ELR (cell line): ENCODE measurements at regions not wholly inside any gene's neighbourhood (a gene's known extent, or its start where the extent isn't known, plus 50 kb on each side); places are given as distances from the start of the nearest gene placed in this dataset.

Experiments
- DNase-seq: peaks from one replicate; pipeline ENCODE4 v3.0.0-alpha.2; 2015; ENCODE audit warnings: low read depth

DNA sequence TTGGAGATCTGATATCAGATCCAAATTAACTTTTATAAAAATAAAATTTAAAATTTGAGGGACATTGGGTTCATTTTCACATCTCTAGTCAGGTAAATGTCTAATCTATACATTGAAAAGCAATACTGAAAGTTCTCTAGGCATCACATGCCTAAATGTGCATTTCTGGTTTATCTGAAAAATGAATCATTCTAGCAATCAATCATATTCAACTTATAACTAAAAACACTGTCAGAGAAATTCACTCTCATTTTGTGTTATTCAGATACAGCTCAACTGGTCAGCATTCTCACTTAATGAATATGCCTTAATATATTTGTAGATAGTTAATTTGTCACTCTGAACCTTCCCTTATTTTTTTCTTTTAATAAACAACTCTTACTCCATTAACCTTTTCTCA, 243.2 kb downstream of the CASP12 start:
- no peak for DNase-seq

DNA sequence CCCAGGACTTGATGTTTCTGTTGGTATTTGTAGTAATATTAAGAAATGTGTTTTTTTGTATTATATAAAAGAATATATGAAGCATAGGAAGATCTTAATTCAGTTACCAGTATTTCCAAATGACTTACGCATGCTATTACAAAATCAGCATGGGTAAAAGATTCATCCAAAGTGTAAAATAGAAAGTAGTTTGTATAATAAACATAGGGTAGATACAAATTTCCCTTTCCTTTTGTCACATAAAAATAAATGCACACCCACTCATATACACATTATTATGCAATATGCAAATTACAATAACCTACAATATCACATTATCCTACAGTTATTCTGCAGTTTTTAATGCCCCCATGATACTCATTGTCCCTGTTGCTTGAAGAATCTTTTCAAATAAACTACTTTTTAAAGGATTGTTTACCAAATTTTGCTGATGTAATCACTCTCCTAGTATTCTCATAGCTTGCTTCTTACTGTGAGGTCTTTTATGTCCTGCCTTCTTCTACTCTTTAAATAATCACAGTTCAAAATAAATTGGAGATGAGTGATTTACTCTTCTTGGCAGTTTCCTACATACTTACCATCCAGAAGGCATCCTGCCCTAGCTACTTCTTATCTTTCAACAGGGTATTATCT, 244.0 kb downstream of the CASP12 start:
- no peak for DNase-seq

DNA sequence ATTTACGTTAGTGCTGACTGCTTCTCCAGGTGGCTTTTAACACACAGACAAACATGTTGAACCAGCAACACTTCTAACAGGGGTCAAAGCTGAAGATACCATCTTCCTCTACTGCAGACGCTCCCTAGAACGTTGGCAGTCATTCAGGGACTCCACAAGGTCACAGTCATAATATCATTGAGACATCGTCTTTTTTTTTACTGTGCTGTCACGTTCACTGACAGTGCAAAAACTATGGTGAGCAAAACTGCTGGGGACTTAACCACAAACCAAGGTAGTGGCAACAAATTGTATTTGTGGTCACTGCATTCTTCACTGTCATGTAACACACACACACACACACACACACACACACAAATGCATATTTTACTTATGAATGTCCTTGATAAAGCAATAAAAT, 244.9 kb downstream of the CASP12 start:
- DNase-seq: peak; percentile 27

- DNase-seq: no peak
These were observed 245.3 kb downstream of the CASP12 start for GRCh38 chr11:104652996-104653395.

GRCh38 chr11:104650234-104650633, 248.0 kb downstream of the CASP12 start:
- no peak for DNase-seq

GRCh38 chr11:104649002-104649401, 249.3 kb downstream of the CASP12 start:
- DNase-seq: no peak

- no peak for DNase-seq
These were observed 252.7 kb downstream of the CASP12 start for GRCh38 chr11:104645261-104646222.

DNA sequence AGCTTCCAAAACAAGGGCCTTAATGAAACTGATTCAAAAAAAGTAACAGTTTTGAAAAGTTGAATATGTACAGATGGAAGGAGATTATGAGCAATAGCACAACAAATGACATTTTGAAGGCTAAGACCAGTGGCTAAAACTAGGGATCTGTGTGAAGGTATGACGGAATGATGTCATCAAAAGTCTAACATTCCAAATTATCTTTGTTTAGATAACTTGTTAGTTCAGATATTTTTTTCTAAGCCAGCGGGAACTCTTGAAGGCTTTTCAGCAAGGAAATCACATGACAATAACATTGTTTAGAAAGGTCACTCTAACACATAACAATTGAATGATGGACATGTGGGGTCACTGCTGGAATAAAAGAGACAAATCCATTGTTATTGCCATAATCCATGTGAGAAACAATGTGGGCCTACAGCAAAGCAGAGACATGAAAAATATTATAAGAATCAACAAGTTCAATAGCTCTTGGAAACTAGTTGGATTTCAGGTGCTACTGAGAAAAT, 260.5 kb downstream of the CASP12 start:
- no peak for DNase-seq

DNA sequence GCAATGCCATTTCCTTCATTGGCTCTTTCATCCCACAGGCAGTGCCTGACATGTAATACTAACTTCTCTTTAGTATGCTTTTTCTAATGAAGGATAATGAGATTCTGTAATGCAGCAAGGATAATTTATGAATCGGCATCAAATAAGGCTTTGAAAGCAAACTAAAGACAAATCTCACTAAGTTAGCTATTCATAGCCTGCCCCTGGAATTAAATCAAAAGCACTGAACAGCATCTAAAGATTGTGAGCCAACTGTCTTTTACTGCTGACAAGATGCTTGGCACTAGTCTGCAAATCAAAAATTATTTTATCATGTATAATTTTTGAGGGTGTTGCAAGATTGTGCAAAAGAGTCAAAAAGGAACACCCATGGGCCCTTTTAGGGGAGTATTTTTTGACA, 265.0 kb downstream of the CASP12 start:
- no peak for DNase-seq

DNA sequence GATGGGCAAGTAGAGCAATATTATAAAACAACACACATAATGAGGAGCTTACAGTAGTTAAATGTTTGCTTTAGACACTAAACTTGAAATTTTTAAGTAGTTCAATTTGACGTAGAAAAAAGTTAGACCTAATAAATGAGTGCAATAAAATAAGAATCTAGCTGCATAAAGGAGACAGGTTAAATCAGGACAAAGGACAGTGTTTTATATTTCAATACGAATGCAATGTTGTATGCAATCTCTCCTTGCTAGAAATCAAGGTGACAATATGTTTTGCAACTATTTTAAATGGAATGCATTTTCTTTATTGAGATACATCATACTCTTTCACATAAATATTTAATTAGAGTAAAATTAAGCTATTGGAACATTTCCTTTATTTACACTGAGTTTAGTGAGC, 267.9 kb downstream of the CASP12 start:
- DNase-seq: no peak

DNA sequence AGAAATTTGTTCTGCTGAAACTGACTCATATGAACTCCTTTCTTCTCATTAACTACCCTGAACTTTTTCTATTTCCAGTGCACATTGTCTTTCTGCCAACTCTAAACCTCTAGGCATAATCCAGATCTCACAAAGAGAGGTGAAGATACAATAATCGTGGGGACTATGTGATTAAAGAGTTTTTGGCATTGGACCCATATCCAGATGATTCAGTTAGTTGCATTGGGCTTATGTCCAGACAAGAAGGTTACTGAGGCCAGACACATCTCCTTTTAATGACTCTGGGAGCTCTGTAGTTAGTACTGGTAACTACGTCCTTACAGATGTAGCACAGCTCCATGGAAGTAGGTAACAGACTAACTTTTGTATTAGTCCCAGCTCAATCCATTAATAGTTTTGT, 273.0 kb downstream of the CASP12 start:
- peak; percentile 40 for DNase-seq

DNA sequence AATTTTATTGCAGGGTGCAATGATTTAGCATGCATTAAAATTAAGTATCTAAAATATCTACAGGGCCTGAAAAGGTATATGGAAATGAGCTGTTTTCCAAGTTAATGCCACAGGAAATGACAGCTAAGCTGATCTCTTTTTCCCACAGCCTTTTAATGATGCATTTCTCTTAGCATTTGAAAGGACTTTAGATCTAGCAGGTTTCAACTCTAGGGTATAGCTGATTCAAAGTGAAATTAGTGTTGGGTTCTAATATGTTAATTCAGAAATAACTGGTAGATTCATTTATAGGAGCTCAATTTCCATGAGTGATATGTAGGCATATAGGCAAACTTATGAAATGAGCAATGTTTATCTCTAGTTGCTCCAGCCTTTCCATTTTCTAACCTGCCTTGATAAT, 274.2 kb downstream of the CASP12 start:
- peak; percentile 43 for DNase-seq

DNA sequence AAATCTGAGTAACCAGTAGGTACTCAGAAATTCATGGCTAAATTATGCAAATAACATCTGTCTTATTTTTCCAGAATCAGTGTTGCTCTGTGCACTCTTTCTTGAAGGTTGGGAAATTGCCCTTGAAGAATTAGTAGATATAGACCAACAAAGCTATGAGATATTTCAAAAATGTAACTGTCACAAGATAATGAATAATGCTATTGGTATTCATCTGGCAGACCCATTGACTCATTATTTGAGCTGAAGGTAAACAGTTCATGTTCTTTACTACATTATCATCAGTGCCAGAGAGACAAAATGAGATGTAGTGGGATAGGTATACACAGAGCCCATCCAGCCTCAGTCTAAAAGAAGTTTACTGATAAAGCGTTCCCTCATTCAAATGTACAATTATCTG, 274.7 kb downstream of the CASP12 start:
- peak; percentile 88 for DNase-seq

DNA sequence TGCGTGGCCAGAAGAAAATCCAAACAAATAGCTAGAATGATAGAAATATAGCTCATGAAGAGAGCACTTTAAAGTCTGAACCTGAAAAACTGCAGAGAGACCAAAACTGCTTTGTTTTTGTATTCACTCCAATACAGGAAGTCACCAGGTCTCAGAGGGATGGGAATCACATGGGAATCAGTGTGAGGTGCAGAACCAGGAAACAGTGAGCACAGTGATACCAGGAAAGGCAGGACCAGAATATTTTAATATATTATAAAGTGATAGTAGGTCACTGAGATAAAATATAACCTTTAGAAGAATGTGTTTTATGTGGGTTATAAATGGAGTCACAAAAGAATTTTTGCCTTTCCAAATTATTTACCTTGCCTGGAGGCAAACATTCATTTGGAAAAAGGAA, 277.3 kb downstream of the CASP12 start:
- DNase-seq: no peak

DNA sequence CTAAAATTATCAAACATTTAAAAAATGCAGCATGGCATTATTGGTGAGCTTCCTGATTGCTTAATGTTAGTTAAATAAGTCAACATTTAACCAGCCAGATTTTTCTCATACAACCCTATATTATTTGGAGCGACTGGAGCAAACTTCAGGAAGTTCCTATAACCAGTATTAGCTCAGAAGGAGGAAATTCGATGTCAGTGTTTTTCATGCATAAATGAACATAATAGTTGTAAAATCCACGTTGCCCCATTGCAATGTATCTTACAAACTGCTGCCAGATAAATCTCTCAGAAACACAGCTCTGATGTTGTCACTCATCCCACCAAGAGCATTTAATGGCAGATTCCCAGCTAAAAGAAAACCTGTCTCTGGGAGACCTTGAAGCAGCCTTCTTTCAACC, 278.5 kb downstream of the CASP12 start:
- DNase-seq: no peak

DNA sequence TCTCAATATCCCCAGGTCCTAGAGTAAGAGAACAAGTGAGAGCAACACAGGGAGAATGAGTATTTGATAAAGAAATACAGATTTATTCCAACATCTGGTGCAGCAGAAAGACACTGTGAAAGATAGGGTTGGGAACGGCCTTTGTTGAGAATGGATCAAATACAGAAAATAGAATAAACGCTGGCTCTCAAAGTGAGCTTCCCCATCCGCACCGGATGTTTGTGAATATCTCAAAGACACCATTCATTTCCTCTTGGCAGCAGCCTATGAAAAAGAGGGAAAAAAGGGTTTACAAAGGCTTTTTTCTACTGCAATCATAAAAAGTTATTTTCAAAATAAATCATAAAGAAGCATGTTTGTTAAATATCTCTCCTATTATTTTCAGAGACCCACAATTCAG, 279.3 kb downstream of the CASP12 start:
- no peak for DNase-seq

DNA sequence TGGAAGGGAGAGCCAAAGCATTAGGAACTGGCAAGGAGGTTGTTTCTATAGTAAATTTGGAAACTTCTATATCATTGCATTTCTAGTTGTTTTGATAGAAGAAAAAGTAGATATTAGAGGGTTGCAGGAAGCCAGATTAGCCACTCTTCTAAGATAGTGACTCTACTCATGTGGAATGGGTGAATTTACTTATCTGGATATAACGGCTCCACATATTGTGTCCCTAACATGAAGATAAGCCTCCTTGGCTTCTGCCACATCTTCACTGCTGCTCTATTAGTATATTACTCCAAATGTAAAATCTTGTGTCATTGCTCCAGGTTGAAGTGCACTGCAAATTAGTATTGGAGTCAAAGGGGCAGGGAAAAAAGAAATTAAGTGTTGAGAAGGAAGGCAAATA, 283.3 kb downstream of the CASP12 start:
- no peak for DNase-seq

DNA sequence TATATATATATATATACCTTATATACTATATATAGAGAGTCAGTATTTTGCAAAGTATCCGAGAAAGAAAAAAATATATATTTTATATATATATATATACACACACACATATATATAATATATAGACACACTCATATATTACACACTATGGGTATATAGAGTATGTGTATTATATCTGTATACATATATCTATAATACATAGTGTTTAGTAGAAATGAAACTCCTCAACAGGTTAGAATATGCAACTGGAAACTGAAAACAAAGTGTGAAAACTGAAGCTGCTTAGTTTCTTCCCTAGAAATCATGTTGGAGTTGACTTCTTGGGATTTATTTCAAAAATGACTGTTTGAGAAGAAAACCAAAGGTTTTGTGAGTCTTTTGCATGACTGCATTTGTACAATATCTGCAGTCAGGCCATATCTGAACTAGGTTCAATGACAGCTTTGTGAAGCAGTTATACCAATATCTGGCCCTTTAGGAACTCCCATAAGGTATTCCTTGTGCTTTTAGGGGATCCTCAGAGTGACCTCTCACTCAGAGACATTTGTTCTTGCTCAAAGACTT, 284.1 kb downstream of the CASP12 start:
- DNase-seq: no peak

- DNase-seq: no peak
These were observed 287.6 kb downstream of the CASP12 start for GRCh38 chr11:104610635-104611034.

DNA sequence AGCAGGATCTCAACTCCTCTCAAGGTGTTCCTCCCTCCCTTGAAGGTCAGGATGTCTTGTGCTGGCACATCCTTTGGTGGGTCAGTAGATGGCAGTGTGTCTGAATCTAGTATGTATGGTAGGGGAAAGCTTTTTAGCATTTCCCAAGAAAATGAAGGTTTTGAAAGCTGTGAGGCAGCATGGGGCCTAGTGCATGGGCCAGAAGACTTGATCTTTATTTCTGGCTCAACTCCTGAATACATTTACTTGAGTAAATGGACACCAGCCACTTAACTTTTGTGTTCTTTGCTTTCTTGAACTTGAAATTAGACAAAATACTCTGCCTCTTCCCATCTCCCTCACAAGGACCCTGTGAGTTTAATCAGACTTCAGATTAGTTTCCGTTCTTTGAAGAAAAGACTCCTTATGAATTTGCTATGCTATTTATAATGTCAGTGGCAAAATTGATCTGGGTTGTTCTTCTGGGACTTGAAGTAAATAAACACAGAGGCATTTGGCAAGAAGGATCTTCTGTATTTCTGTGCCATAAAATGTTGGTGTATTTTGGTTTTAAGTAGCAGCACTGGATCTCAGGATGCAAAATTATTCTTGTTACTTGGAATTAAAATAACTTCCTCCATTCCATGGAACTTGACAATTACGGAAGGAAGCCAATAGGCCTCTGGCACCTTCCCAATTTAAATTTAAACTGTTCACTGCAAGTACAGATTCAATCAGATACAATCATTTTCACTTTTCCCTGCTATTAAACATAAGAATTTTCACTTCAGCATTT, 288.8 kb downstream of the CASP12 start:
- peak; percentile 69 for DNase-seq

DNA sequence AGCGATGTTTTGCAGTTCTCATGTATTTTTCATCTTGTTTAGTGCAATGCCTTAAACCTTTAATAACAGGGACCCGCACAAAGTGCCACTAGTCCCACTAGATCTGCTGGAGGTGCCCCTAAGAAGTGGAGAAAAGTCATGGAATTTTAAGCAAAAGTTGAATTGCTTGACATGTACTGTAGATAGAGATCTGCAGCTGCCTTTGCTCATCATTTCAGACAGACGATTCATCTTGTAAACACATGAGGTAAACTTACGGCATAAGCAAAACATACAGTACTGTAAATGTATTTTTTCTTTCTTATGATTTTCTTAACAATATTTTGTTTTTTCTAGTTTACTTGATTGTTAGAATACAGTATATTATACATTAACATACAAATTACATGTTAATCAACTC, 295.6 kb downstream of the CASP12 start:
- no peak for DNase-seq
